Spleen (tissue), 11 donors: ENCODE measurements at regions not wholly inside any gene's neighbourhood (a gene's known extent, or its start where the extent isn't known, plus 50 kb on each side); places are given as distances from the start of the nearest gene placed in this dataset.

ENCODE experiments used
- DNase-seq: peaks from one replicate; pipeline ENCODE4 v3.0.0-alpha.2; 2020
- H3K27ac ChIP-seq, 8 donors: fragments of 200-600 bp; sonication (generic) in 7 of 8; 1 replicate in 4 of 8; 2 replicates in 4 of 8; pipeline versions ENCODE4 v1.5.0 to v1.8.0; 2016 to 2021; ENCODE audit warnings: inconsistent platforms in 4 of 8, mild to moderate bottlenecking in 4 of 8, moderate library complexity in 1 of 8
- H3K27me3 ChIP-seq, 7 donors: fragments of 200-600 bp; sonication (generic) in 6 of 7; replicated peaks in 1 of 7; 1 replicate in 4 of 7; 2 replicates in 3 of 7; pipeline versions ENCODE4 v1.5.0 to v1.8.0; 2016 to 2021; ENCODE audit warnings: inconsistent platforms in 3 of 7, mild to moderate bottlenecking in 1 of 7
- H3K36me3 ChIP-seq, 6 donors: fragments of 200-600 bp; sonication (generic) in 5 of 6; 1 replicate in 4 of 6; 2 replicates in 2 of 6; pipeline versions ENCODE4 v1.5.0 to v1.8.0; 2016 to 2021; ENCODE audit warnings: inconsistent platforms in 2 of 6
- H3K4me1 ChIP-seq, 6 donors: fragments of 200-600 bp; sonication (generic) in 5 of 6; 1 replicate in 3 of 6; 2 replicates in 3 of 6; pipeline versions ENCODE4 v1.5.0 to v1.8.0; 2016 to 2021; ENCODE audit warnings: inconsistent platforms in 3 of 6
- H3K4me3 ChIP-seq, 8 donors: fragments of 200-600 bp; sonication (generic) in 7 of 8; 1 replicate in 4 of 8; 2 replicates in 4 of 8; pipeline versions ENCODE4 v1.5.0 to v1.8.0; 2016 to 2021; ENCODE audit warnings: inconsistent platforms in 4 of 8, mild to moderate bottlenecking in 4 of 8, moderate library complexity in 2 of 8
- H3K9me3 ChIP-seq, 8 donors: fragments of 200-600 bp; sonication (generic) in 7 of 8; 1 replicate in 4 of 8; 2 replicates in 4 of 8; pipeline versions ENCODE4 v1.5.0 to v1.8.0; 2016 to 2021; ENCODE audit warnings: inconsistent platforms in 4 of 8
- POLR2A ChIP-seq, 3 donors: fragments of 450-650 bp; IDR thresholded peaks; one replicate each; pipeline ENCODE4 v1.5.1; 2017; ENCODE audit warnings: antibody characterized with exemption in 3 of 3, mild to moderate bottlenecking in 1 of 3
- POLR2AphosphoS5 ChIP-seq, 3 donors: sonication (generic); formaldehyde crosslinking; IDR thresholded peaks; one replicate each; pipeline ENCODE4 v1.5.1; 2017; ENCODE audit warnings: antibody characterized with exemption in 3 of 3
- WGBS, 5 donors: extraction: QIAGEN DNeasy Blood & Tissue Kit in 3 of 5; methylation state at CpG; one replicate each; pipeline versions ENCODE4 v1.1.5 to v1.1.7; 2013 to 2018; 5-methylcytosine and 5-hydroxymethylcytosine counted together
- intact Hi-C: fragments of 100-400 bp; cut with DNase I; formaldehyde crosslinking; loops from one replicate; pipeline ENCODE4 v1.15.0; 2023; ENCODE audit warnings: low total_unique reads
- TF ChIP-seq, protein P1 (sequence below), 11 experiments: fragments of 200-600 bp in 7 of 11; fragments of 450-650 bp in 4 of 11; sonication (generic) in 4 of 11; IDR thresholded peaks in 8 of 11; conservative IDR thresholded peaks in 3 of 11; 1 replicate in 7 of 11; 2 replicates in 4 of 11; pipeline versions ENCODE4 v1.4.0 to v1.8.0; 2016 to 2021; ENCODE audit warnings: antibody characterized with exemption in 11 of 11, inconsistent platforms in 4 of 11, mild to moderate bottlenecking in 1 of 11
- donor health status: healthy with polysubstance abuse.
- donor health status: DM: no; HTN: no; CAD: no; lungs with moderate emphysema.
- donor health status: DM: no; HTN: no; CAD: no.
- donor health status: Bipolar disorder and iron deficiency.
- donor health status: healthy.
- donor health status: DM: no; HTN: no; CAD: no.
- donor health status: DM: yes; HTN: yes; CAD: no.

DNA sequence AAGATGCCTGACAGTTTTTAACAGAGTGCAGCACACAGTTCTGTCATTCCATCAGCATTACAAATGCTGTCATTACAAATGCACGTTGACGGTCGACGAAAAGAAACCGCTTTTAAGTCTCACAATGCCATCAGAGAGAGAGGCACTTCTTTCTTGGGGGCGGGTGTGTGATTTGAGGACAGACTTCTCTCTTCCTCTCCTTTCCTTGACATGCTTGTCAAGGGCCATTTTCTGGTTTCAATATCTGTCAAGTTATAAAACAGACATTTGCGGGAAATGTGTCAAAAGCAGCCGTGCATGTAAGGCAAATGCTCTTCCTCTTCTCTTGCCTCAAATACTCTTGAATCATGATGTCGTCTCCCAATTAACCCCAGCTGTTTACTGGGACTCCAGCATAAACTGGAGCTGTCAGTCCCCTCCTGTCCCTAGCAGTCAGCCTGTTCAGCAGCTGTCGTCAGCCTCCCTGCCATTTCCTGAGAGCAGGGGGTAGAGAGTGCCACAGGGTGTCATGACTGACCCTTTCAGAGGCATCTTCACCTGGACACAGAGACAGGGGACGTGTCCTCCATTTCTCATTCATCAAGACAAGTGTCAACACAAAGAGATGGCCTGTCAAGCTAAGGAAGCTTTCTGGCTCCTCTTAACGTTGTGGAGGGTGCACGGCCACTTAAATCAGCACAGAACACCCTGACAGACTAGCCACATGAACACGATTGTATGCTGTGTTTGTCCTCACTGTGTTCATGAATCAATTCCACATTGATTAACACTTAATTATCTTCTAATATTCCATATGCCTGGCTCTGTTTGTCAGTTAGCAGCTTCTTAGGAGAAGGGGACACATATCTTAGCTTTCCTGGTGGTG, 305.4 kb upstream of the RAB6C start:
- H3K4me1 ChIP-seq, result no peaks in the 10 kb centered on the region
- H3K27ac ChIP-seq, result no peak overlapping the region
- no peak for DNase-seq
- WGBS, 5 donors, result 50 to 56% (median 54%) methylated on average over 13 to 14 of the region's 14 CpGs
- H3K36me3 ChIP-seq, result no peaks in the 10 kb centered on the region
- no peak for TF ChIP-seq POLR2AphosphoS5 (IDR thresholded peaks at IDR 0.05)
- TF ChIP-seq, protein P1, sequence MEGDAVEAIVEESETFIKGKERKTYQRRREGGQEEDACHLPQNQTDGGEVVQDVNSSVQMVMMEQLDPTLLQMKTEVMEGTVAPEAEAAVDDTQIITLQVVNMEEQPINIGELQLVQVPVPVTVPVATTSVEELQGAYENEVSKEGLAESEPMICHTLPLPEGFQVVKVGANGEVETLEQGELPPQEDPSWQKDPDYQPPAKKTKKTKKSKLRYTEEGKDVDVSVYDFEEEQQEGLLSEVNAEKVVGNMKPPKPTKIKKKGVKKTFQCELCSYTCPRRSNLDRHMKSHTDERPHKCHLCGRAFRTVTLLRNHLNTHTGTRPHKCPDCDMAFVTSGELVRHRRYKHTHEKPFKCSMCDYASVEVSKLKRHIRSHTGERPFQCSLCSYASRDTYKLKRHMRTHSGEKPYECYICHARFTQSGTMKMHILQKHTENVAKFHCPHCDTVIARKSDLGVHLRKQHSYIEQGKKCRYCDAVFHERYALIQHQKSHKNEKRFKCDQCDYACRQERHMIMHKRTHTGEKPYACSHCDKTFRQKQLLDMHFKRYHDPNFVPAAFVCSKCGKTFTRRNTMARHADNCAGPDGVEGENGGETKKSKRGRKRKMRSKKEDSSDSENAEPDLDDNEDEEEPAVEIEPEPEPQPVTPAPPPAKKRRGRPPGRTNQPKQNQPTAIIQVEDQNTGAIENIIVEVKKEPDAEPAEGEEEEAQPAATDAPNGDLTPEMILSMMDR (IDR thresholded peaks at IDR 0.05 in 8 of 11, conservative IDR thresholded peaks at IDR 0.05 in 3 of 11), result no peak
- no peak for TF ChIP-seq POLR2A (IDR thresholded peaks at IDR 0.05)
- no peak overlapping the region for H3K4me3 ChIP-seq
- intact Hi-C loops, result no loop called here
- no peaks in the 10 kb centered on the region for H3K9me3 ChIP-seq
- H3K27me3 ChIP-seq, result no peaks in the 10 kb centered on the region

- intact Hi-C loops, result no loop called here
- H3K4me3 ChIP-seq, result no peak overlapping the region
- no peak overlapping the region for H3K27ac ChIP-seq
- H3K27me3 ChIP-seq, result peaks cover 0 to 2% (median 0%) of the 10 kb centered on the region in 7 donors
- no peaks in the 10 kb centered on the region for H3K36me3 ChIP-seq
- no peak for DNase-seq
- TF ChIP-seq POLR2AphosphoS5 (IDR thresholded peaks at IDR 0.05) (no peak), POLR2A (IDR thresholded peaks at IDR 0.05) (no peak)
- TF ChIP-seq, protein P1 (IDR thresholded peaks at IDR 0.05 in 8 of 11, conservative IDR thresholded peaks at IDR 0.05 in 3 of 11), result no peak
- H3K9me3 ChIP-seq, result no peaks in the 10 kb centered on the region
- WGBS, 5 donors, result 87 to 92% (median 90%) methylated on average over 9 of the region's 9 CpGs
- no peaks in the 10 kb centered on the region for H3K4me1 ChIP-seq
Measured at GRCh38 chr2:129678751-129679150, 300.7 kb upstream of the RAB6C start.

- H3K36me3 ChIP-seq, result no peaks in the 10 kb centered on the region
- 71 to 90% (median 82%) methylated on average over 1 of the region's 1 CpG for WGBS, 5 donors
- TF ChIP-seq, protein P1 (IDR thresholded peaks at IDR 0.05 in 8 of 11, conservative IDR thresholded peaks at IDR 0.05 in 3 of 11), result no peak
- TF ChIP-seq POLR2A (IDR thresholded peaks at IDR 0.05) (no peak), POLR2AphosphoS5 (IDR thresholded peaks at IDR 0.05) (no peak)
- no peaks in the 10 kb centered on the region for H3K9me3 ChIP-seq
- no peak for DNase-seq
- H3K27ac ChIP-seq, result no peak overlapping the region
- peaks cover 0 to 2% (median 0%) of the 10 kb centered on the region in 7 donors for H3K27me3 ChIP-seq
- H3K4me1 ChIP-seq, result no peaks in the 10 kb centered on the region
- H3K4me3 ChIP-seq, result no peak overlapping the region
- intact Hi-C loops, result no loop called here
Measured at GRCh38 chr2:129681788-129682187, 297.7 kb upstream of the RAB6C start.

DNA sequence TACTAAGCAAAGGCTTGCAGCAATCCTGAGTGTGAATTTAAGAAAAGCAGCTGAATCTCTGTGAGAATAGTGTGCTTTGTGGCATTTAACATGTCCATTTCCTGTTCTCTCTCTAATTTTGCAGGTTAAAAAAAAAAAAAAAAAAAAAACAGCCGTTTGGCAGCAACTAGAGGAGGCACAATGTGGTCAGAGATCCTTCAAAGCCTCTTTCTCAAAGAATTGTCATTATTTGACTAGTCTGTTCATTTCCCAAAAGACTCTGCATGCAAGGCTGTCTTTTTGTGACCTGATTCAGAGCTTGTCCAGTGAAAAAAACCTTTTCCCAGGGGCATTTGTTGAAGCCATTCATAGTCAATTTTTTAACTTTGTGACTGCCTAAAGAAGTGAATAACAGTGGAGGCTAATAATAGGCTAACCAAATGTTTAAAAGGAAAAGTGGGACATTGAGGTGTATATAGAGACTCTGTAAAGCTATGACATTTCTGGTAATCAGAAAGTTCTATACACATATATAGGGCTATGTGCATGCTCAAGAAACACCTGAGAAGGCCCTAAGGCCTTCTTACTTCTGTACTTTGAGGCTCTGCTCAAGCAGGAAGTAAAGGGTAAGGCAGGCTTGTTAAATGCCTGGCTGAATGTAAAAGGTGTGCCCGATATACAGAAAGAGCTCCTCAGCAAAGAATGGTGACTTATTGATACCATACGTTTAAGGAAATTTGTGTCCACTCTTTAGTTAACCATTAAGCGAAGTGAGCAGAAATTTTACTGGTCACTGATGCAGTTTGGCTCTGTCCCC, 289.6 kb upstream of the RAB6C start:
- DNase-seq, result no peak
- intact Hi-C loops, result no loop called here
- WGBS, 5 donors, result 70 to 78% (median 74%) methylated on average over 4 of the region's 4 CpGs
- Histone ChIP-seq H3K36me3 (no peaks in the 10 kb centered on the region), H3K4me3 (no peak overlapping the region), H3K4me1 (no peaks in the 10 kb centered on the region), H3K27ac (no peak overlapping the region), H3K9me3 (peaks cover 4 to 43% (median 22%) of the 10 kb centered on the region in 8 donors), H3K27me3 (peaks cover 0 to 5% (median 0%) of the 10 kb centered on the region in 7 donors)
- TF ChIP-seq, protein P1 (IDR thresholded peaks at IDR 0.05 in 8 of 11, conservative IDR thresholded peaks at IDR 0.05 in 3 of 11), result no peak
- TF ChIP-seq POLR2A (IDR thresholded peaks at IDR 0.05) (no peak), POLR2AphosphoS5 (IDR thresholded peaks at IDR 0.05) (no peak)
